ENCODE measurements at regions not wholly inside any gene's neighbourhood (a gene's known extent, or its start where the extent isn't known, plus 50 kb on each side); places are given as distances from the start of the nearest gene placed in this dataset.

- TF ChIP-seq POLR2AphosphoS5 (IDR thresholded peaks at IDR 0.05; ENCODE audit: borderline replicate concordance, low read depth, low read length) (no peak), FOXP2 (optimal IDR thresholded peaks at IDR 0.05; ENCODE audit: control extremely low read depth, extremely low read length, insufficient read depth) (no peak), EZH2 (IDR thresholded peaks at IDR 0.05) (no peak)
Measured at GRCh38 chr1:79741720-79742421, 735.3 kb upstream of the ADGRL4 start.

Data from SK-N-MC (cell line).